ENCODE measurements at regions not wholly inside any gene's neighbourhood (a gene's known extent, or its start where the extent isn't known, plus 50 kb on each side); places are given as distances from the start of the nearest gene placed in this dataset.

- DNase-seq, result no peak
These were observed 594.9 kb upstream of the CFAP20DC start for GRCh38 chr3:59644479-59645402.

GRCh38 chr3:59641169-59641899 is 591.5 kb upstream of the CFAP20DC start:
- DNase-seq, result no peak

GRCh38 chr3:59632760-59633573 is 583.1 kb upstream of the CFAP20DC start:
- no peak for DNase-seq

GRCh38 chr3:59631482-59631881 is 581.7 kb upstream of the CFAP20DC start:
- DNase-seq, result no peak

- DNase-seq, result no peak
These were observed 571.2 kb upstream of the CFAP20DC start for GRCh38 chr3:59621037-59621436.

- DNase-seq, result no peak
These were observed 570.5 kb upstream of the CFAP20DC start for GRCh38 chr3:59620325-59620724.

- DNase-seq, result no peak
These were observed 562.6 kb upstream of the CFAP20DC start for GRCh38 chr3:59612444-59612715.

GRCh38 chr3:59611649-59612443 is 562.0 kb upstream of the CFAP20DC start:
- no peak for DNase-seq

GRCh38 chr3:59609657-59610348 is 560.0 kb upstream of the CFAP20DC start:
- DNase-seq, result peak; percentile 25

GRCh38 chr3:59608356-59608755 is 558.5 kb upstream of the CFAP20DC start:
- peak; percentile 87 for DNase-seq

GRCh38 chr3:59607656-59608055 is 557.8 kb upstream of the CFAP20DC start:
- DNase-seq, result no peak

- DNase-seq, result peak; percentile 17
These were observed 556.9 kb upstream of the CFAP20DC start for GRCh38 chr3:59606638-59607266.

- peak; percentile 84 for DNase-seq
These were observed 556.2 kb upstream of the CFAP20DC start for GRCh38 chr3:59605944-59606534.

GRCh38 chr3:59605318-59605717 is 555.5 kb upstream of the CFAP20DC start:
- peak; percentile 84 for DNase-seq

- DNase-seq, result no peak
These were observed 551.7 kb upstream of the CFAP20DC start for GRCh38 chr3:59601486-59601885.

GRCh38 chr3:59600631-59601030 is 550.8 kb upstream of the CFAP20DC start:
- DNase-seq, result no peak

- no peak for DNase-seq
These were observed 546.9 kb upstream of the CFAP20DC start for GRCh38 chr3:59596741-59597140.

GRCh38 chr3:59595830-59596229 is 546.0 kb upstream of the CFAP20DC start:
- DNase-seq, result no peak

- no peak for DNase-seq
These were observed 543.6 kb upstream of the CFAP20DC start for GRCh38 chr3:59593380-59593779.

GRCh38 chr3:59580996-59581395 is 531.2 kb upstream of the CFAP20DC start:
- no peak for DNase-seq

- DNase-seq, result no peak
These were observed 530.7 kb upstream of the CFAP20DC start for GRCh38 chr3:59580499-59580898.

Data from NCI-H510A treated with DMSO at 0.1 percent for 48 hours (cell line).